ENCODE measurements at regions not wholly inside any gene's neighbourhood (a gene's known extent, or its start where the extent isn't known, plus 50 kb on each side); places are given as distances from the start of the nearest gene placed in this dataset.

DNA sequence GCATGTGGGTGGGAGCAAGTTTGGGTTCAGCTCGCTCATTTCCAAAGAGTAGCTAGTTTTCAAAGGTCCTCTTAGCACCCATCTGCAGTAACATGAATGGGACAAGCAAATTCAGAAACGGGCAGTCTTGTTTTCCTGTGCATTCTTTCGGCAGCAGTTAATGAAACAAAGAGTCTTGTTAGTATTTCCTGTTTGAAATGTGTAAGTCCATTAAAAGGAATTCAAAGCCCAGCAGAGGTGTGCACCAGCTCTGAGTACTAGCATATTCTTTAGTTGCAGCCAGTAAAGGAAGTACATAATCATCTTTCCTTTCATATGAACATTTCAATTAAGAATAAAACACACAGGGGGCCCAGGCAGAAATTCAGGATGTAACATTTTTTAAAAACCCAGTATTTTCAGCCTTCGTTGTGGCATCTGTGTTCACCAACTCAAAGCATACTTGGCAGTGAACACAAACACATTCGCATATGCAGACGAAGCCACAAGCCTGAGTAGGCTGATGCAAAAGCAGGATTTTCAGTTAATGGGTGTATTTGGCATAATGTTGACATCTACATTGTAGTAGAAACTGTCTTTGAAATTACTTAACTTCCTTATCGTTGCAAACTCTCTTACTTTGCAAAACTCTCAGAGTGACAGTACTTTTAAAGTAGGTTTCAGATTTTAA lies 570.0 kb upstream of the FLRT2 start:
- CTCF ChIA-PET: no interaction called here
- Mint-ChIP-seq H3K9me3 (ENCODE audit: low read depth) (peaks cover 15% of the 10 kb centered on the region), H3K36me3 (ENCODE audit: low read depth) (no peaks in the 10 kb centered on the region), H3K4me1 (no peaks in the 10 kb centered on the region), H3K4me3 (no peak overlapping the region), H3K27ac (no peak overlapping the region), H3K27me3 (no peaks in the 10 kb centered on the region)
- intact Hi-C loops (cut with DNase I, micrococcal nuclease): no loop called here
- POLR2A ChIA-PET: no interaction called here
- no peak for ATAC-seq
- no peak for DNase-seq

DNA sequence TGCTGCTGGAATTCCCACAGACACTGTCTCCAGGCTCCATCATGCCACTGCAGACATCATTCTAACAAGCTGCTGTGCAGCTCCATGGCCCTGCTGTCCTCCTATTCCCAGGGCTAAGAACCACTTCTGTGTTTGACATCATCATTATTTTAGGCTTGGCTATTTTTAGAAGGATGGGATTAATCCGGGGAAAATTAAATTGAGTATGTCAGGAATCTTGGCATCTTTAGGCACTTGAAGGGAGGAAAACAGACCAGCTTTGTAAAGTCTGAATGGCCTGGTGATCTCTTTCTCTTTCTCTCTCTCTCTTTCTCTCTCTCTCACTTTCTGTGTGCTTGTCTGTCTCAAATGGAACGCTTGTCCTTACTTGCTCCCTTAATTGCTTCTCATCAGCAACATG lies 568.3 kb upstream of the FLRT2 start:
- H3K4me1 Mint-ChIP-seq: no peaks in the 10 kb centered on the region

DNA sequence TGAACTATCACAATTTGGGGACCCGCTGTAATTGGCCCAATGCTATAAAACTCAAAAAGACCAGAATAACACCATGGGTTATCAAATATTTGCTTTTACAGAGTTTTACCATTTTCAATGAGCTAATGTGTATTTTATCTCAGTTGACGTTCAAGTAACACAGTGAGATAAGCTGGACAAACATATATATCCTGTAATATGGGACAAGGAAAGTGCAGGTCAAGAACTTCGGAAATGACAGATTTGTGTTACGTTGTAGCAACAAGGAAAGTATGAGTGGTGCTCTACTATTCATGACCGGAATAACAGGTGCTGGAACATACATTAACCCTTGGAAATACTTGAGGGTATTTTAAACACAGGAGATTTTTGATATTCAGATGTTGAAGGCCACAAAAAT lies 566.4 kb upstream of the FLRT2 start:
- no peaks in the 10 kb centered on the region for H3K27me3 Mint-ChIP-seq
- no peaks in the 10 kb centered on the region for H3K4me1 Mint-ChIP-seq
- POLR2A ChIA-PET: no interaction called here
- no peak overlapping the region for H3K27ac Mint-ChIP-seq
- no peak for ATAC-seq
- intact Hi-C loops (cut with DNase I, micrococcal nuclease): no loop called here
- CTCF ChIA-PET: interaction anchor here (0.5 kb wide), 1 partner anchor 768 kb away, joined by 3 read pairs; no protein-coding TSS in a partner anchor
- H3K36me3 Mint-ChIP-seq (ENCODE audit: low read depth): no peaks in the 10 kb centered on the region
- peaks cover 10% of the 10 kb centered on the region for H3K9me3 Mint-ChIP-seq (ENCODE audit: low read depth)
- no peak for DNase-seq
- H3K4me3 Mint-ChIP-seq: no peak overlapping the region

More for the DNA sequence above, 568.3 kb upstream of the FLRT2 start:
- DNase-seq (no peak), ATAC-seq (no peak)
- no peak overlapping the region for H3K4me3 Mint-ChIP-seq
- intact Hi-C loops (cut with DNase I, micrococcal nuclease): no loop called here
- no peaks in the 10 kb centered on the region for H3K36me3 Mint-ChIP-seq (ENCODE audit: low read depth)
- H3K9me3 Mint-ChIP-seq (ENCODE audit: low read depth): peaks cover 14% of the 10 kb centered on the region
- CTCF ChIA-PET: no interaction called here
- POLR2A ChIA-PET: no interaction called here
- H3K27me3 Mint-ChIP-seq: no peaks in the 10 kb centered on the region
- H3K27ac Mint-ChIP-seq: no peak overlapping the region

DNA sequence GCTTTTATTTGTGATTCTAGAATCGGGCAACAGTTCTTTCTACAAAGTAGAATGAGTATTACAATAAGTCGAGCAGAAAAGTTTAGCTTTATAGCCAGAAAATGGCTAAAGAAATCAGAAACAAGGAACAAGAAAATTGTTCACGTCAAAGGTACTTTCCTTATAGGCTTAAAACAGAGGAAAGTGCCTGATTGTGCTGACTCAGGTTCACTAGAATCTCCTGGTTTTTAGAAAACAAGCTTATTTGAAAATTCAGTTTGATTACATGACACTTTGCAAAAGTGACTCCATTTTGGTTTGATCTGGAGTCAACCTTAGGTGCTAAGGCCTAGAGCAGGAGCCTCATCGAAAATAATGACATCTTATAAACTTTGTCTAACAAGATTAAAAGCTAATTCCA lies 564.7 kb upstream of the FLRT2 start:
- ATAC-seq (no peak), DNase-seq (no peak)
- Mint-ChIP-seq H3K4me3 (no peak overlapping the region), H3K27me3 (no peaks in the 10 kb centered on the region), H3K9me3 (ENCODE audit: low read depth) (peaks cover 5% of the 10 kb centered on the region), H3K4me1 (no peaks in the 10 kb centered on the region), H3K27ac (no peak overlapping the region), H3K36me3 (ENCODE audit: low read depth) (no peaks in the 10 kb centered on the region)
- POLR2A ChIA-PET: no interaction called here
- intact Hi-C loops (cut with DNase I, micrococcal nuclease): no loop called here
- CTCF ChIA-PET: no interaction called here

DNA sequence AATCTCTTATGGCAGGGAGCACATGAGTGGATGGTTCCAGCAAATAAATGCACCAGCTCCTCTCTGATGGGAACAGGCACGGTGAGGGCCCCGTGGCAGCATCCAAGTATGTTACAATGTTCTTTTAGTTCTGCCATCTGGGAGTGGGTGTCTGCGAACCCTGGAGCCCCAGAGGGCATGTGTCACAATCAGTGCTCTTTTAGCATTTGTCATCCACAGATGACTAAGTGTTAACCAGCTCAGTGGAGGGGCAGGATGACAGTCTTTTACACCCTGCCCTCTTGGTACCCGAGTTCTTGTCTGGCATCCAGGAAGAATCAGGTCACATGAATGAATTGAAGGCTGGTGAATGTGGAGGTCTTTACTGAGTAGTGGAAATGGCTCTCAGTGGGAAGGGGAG lies 560.4 kb upstream of the FLRT2 start:
- peaks cover 7% of the 10 kb centered on the region for H3K9me3 Mint-ChIP-seq (ENCODE audit: low read depth)
- H3K27me3 Mint-ChIP-seq: no peaks in the 10 kb centered on the region
- CTCF ChIA-PET: no interaction called here
- ATAC-seq (no peak), DNase-seq (peak; percentile 4)
- POLR2A ChIA-PET: no interaction called here
- no peaks in the 10 kb centered on the region for H3K4me1 Mint-ChIP-seq
- no peak overlapping the region for H3K4me3 Mint-ChIP-seq
- H3K36me3 Mint-ChIP-seq (ENCODE audit: low read depth): no peaks in the 10 kb centered on the region
- intact Hi-C loops (cut with DNase I, micrococcal nuclease): no loop called here
- no peak overlapping the region for H3K27ac Mint-ChIP-seq

DNA sequence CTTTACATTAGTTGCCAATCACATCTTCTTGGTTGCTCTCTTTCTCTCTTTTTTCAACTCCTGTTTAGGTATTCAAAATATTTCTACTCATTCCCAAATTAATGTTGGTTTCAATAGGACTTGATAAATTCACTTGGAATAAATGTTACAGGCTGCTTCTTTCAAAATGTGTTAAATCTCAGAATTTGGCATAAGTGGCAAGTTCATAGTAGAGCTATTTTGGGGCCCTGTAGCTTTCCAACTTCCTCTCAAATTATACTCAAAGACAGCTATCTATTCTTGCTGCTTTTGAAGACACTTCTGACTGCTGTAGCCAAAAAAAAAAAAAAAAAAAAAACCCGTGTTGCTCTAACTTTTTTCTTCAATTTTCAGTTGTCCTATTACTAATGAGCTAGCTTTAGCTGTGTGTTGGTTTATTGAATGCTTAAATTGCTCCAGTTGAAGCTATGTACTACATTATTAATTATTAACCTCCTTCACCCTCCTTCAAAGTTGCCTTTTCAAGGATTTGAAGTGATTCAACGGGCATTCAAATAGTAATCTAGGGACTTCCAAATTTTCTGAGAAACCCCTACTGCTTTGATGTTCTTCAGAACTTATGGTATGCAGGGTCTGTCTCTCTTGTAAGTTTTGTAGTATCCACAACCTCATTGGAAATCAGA lies 554.6 kb upstream of the FLRT2 start:
- ATAC-seq: no peak
- H3K36me3 Mint-ChIP-seq (ENCODE audit: low read depth): no peaks in the 10 kb centered on the region
- ChIA-PET POLR2A (no interaction called here), CTCF (no interaction called here)
- H3K4me3 Mint-ChIP-seq: no peak overlapping the region
- DNase-seq: no peak
- intact Hi-C loops (cut with DNase I, micrococcal nuclease): no loop called here
- no peaks in the 10 kb centered on the region for H3K4me1 Mint-ChIP-seq
- no peaks in the 10 kb centered on the region for H3K27me3 Mint-ChIP-seq
- peaks cover 14% of the 10 kb centered on the region for H3K9me3 Mint-ChIP-seq (ENCODE audit: low read depth)
- H3K27ac Mint-ChIP-seq: no peak overlapping the region

DNA sequence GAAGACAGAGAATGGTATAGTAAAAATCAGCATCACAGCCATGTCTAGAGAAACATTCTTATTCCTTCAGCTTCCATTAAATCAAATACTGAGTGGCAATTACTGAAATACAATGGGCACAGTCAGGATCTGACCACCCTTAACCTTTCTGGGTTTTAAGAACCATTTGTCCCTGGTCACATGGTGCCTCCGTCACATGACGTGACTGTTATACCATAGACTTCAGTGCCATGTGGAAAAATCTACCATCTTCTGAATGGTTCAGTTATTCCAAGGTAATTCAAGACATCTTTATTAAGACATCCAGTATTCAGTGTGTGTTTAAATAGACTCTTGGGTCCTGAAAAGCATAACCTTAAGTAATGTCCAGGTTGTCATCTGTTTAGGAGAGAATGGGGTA lies 553.1 kb upstream of the FLRT2 start:
- no peaks in the 10 kb centered on the region for H3K4me1 Mint-ChIP-seq
- POLR2A ChIA-PET: no interaction called here
- peaks cover 10% of the 10 kb centered on the region for H3K9me3 Mint-ChIP-seq (ENCODE audit: low read depth)
- DNase-seq: no peak
- H3K27me3 Mint-ChIP-seq: no peaks in the 10 kb centered on the region
- ATAC-seq: no peak
- H3K4me3 Mint-ChIP-seq: no peak overlapping the region
- intact Hi-C loops (cut with DNase I, micrococcal nuclease): no loop called here
- no peak overlapping the region for H3K27ac Mint-ChIP-seq
- CTCF ChIA-PET: no interaction called here
- H3K36me3 Mint-ChIP-seq (ENCODE audit: low read depth): no peaks in the 10 kb centered on the region

DNA sequence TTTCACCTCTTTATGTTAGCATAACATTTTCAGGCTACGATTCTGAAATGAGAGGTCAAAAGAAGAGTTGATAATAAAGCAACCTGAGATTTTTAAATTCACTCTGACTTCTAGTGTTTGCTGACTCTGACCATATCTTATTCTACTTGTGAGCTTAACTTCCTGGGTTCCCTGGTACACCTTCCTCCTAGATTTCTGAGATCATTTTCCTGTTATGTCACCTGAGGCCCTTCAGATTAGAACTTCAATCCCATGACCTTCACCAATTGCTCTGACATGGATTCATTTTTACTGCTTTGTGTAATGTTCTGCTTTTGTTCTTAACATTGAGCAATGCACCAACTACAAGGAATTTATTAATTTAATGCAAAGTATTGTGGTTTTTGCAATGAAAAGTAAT lies 542.9 kb upstream of the FLRT2 start:
- intact Hi-C loops (cut with DNase I, micrococcal nuclease): no loop called here
- Mint-ChIP-seq H3K36me3 (ENCODE audit: low read depth) (no peaks in the 10 kb centered on the region), H3K4me3 (no peak overlapping the region), H3K27ac (no peak overlapping the region), H3K27me3 (no peaks in the 10 kb centered on the region), H3K9me3 (ENCODE audit: low read depth) (peaks cover 8% of the 10 kb centered on the region), H3K4me1 (no peaks in the 10 kb centered on the region)
- POLR2A ChIA-PET: no interaction called here
- ATAC-seq (no peak), DNase-seq (no peak)
- CTCF ChIA-PET: interaction anchor here (0.5 kb wide), 1 partner anchor 322 kb away, joined by 4 read pairs; no protein-coding TSS in a partner anchor

DNA sequence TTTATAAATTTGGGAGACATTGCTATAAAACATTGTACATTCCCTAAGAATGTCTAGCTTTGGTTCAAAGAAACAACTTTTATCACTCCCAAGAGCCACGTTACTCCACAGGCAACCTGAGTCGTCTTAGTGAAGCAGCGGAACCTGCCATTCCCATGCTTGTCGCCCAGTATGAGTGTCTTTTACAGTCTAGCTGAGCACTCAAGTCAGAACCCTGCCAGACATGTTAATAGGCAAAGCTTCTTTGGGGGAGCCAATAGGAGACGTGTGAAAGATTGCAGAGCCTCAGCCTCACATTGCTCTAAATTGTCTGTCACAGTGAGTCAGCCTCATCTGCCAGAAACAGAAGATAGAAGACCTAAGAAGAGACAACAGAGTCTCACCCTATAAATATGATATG lies 541.6 kb upstream of the FLRT2 start:
- no peak overlapping the region for H3K27ac Mint-ChIP-seq
- DNase-seq (no peak), ATAC-seq (no peak)
- POLR2A ChIA-PET: no interaction called here
- no peaks in the 10 kb centered on the region for H3K27me3 Mint-ChIP-seq
- CTCF ChIA-PET: no interaction called here
- peaks cover 8% of the 10 kb centered on the region for H3K9me3 Mint-ChIP-seq (ENCODE audit: low read depth)
- no peak overlapping the region for H3K4me3 Mint-ChIP-seq
- intact Hi-C loops (cut with DNase I, micrococcal nuclease): no loop called here
- H3K4me1 Mint-ChIP-seq: no peaks in the 10 kb centered on the region
- H3K36me3 Mint-ChIP-seq (ENCODE audit: low read depth): no peaks in the 10 kb centered on the region

DNA sequence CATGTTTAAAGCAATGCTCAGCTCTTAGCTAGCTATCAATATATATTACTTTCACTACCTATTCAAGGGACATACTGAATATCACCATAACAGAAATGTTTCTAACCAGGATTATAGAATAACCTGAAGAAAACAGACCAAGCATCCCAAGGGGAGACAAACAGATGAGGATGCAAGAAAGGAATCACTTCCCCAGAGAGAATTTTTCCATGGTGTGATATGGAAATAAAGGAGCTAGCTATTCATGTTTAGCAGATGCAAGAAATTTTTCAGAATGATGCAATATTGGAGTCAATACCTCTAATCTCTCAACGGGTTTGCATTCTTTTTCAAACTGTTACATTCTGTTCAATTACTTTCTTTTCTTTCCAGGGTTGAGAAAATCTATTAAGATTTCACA lies 538.9 kb upstream of the FLRT2 start:
- no peak overlapping the region for H3K4me3 Mint-ChIP-seq
- H3K27ac Mint-ChIP-seq: no peak overlapping the region
- peaks cover 2% of the 10 kb centered on the region for H3K9me3 Mint-ChIP-seq (ENCODE audit: low read depth)
- no peaks in the 10 kb centered on the region for H3K36me3 Mint-ChIP-seq (ENCODE audit: low read depth)
- no peak for DNase-seq
- H3K4me1 Mint-ChIP-seq: no peaks in the 10 kb centered on the region
- intact Hi-C loops (cut with DNase I, micrococcal nuclease): no loop called here
- no peaks in the 10 kb centered on the region for H3K27me3 Mint-ChIP-seq
- ChIA-PET POLR2A (no interaction called here), CTCF (no interaction called here)
- no peak for ATAC-seq

DNA sequence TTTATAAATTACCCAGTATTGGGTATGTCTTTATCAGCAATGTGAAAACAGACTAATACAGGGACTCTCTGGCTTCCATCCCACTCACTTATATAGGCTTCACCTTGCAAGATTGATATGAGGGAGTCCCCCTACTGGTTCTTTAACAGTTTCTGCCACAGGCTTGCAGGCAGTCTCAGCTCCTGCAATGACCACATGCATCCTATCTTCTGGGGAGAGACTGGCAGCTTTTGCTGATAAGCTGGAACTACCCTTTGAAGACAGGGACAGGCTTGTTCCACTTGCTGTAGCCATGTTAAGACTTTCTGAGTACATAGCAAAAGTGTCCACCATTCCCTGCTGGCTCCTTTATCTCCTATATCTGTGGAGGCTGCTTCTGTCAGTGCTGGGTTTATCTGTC lies 531.7 kb upstream of the FLRT2 start:
- no peaks in the 10 kb centered on the region for H3K27me3 Mint-ChIP-seq
- no peak overlapping the region for H3K27ac Mint-ChIP-seq
- ChIA-PET CTCF (no interaction called here), POLR2A (interaction anchor here (0.6 kb wide), 1 partner anchor 96 kb away, joined by 3 read pairs; no protein-coding TSS in a partner anchor)
- H3K36me3 Mint-ChIP-seq (ENCODE audit: low read depth): no peaks in the 10 kb centered on the region
- intact Hi-C loops (cut with DNase I, micrococcal nuclease): no loop called here
- no peaks in the 10 kb centered on the region for H3K4me1 Mint-ChIP-seq
- DNase-seq (no peak), ATAC-seq (no peak)
- no peak overlapping the region for H3K4me3 Mint-ChIP-seq
- peaks cover 7% of the 10 kb centered on the region for H3K9me3 Mint-ChIP-seq (ENCODE audit: low read depth)

DNA sequence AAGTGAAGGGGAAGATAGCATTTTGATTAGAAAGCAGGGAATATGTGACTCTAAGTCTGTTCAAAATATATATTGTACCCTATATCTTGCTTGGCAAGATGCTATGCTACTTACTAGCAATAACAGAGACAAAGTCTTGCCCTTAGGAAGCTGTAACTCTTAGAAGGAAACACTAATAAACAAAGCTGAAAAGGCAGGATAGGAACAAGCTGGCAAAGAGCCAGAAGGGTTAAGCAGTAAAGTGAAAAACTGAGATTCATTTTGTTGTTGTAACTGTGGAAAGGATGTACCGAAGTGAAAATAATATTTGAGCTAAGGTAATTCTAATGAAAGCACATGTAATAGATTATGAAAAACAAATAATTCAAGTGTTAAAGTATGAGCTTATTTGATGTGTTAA lies 527.1 kb upstream of the FLRT2 start:
- intact Hi-C loops (cut with DNase I, micrococcal nuclease): no loop called here
- Mint-ChIP-seq H3K27me3 (no peaks in the 10 kb centered on the region), H3K9me3 (ENCODE audit: low read depth) (peaks cover 6% of the 10 kb centered on the region), H3K27ac (no peak overlapping the region), H3K4me1 (no peaks in the 10 kb centered on the region), H3K4me3 (no peak overlapping the region), H3K36me3 (ENCODE audit: low read depth) (no peaks in the 10 kb centered on the region)
- no peak for DNase-seq
- CTCF ChIA-PET: no interaction called here
- ATAC-seq: no peak
- POLR2A ChIA-PET: no interaction called here
